HG03103 (cell line): ENCODE measurements at regions not wholly inside any gene's neighbourhood (a gene's known extent, or its start where the extent isn't known, plus 50 kb on each side); places are given as distances from the start of the nearest gene placed in this dataset.
"Not testable (repeated sequence)": the region's sequence is repeated elsewhere in the genome, so short reads cannot be mapped to it uniquely, and the experiment has no call there.

ENCODE experiments used
- ATAC-seq: cut with Tn5 transposase; IDR thresholded peaks from one replicate; pipeline ENCODE4 v1.9.1; 2021; ENCODE audit warnings: low read depth; ENCODE audit not compliant: unreplicated experiment

DNA sequence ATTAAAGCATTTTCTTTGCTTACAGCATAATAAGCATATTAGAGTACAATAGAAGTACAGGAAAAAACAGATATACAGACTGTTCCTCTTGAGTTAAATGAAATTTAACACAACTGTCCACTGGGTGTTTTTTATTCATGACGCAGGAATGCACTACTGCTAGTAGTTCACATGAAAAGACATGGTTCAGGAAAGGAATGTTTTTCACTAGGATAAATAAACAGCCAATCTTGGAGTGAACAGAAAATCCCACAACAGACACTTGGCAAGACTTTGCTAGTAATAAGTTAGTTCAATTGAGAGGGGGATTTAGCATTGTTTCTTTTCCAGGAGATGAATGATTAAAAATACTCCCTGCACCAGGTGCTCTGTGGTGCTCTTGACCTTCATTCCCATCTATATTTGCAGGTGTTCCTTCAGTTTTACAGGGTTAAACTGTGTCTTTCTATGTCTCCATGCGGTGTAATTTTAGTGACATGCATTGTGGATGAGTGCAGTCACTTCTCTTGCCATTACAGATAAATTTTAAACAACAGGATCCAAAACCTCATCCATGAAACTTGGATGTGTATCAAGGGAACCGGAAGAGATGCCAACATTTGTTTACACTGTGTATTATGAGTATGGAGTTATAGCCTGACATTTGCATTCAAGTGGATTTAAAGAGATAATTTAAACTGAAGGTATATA is 796.6 kb downstream of the DSC3 start:
- ATAC-seq: no peak

DNA sequence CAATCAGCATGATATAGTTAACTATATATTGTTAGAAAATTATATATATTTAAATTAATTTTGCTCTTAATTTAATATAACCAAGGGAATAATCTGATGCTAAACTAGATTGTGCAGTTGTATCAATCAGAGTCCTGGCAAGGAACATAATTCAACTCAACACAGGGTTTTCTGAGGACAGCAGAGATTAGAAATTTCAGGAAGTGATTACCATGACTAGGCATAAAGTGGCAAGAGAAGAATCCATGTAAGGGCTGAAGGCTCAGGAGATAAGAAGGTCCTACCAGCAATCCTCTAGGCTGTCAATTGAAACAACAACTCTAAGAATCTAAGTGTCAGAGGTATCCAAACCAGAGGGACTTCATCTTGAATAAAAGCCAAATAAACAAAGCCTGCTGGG is 807.8 kb downstream of the DSC3 start:
- no peak for ATAC-seq

DNA sequence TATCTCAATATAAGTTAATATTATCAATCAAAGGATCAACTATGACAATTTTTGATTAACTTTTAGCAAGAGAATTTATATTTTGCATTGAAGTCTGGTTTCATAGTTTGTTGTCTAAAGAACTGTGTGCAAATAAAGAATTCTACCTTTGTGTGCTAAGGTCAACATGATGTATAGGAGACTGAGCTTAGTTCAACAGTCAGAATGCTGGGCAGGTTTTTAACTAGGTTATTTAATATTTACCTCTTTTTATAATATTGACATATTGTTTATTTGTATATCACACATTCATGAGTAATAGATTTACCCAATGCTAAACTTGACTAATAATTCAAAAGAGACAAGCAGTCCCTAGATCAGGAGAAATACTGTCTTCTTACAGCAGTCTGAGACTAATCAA is 831.4 kb downstream of the DSC3 start:
- ATAC-seq: no peak

DNA sequence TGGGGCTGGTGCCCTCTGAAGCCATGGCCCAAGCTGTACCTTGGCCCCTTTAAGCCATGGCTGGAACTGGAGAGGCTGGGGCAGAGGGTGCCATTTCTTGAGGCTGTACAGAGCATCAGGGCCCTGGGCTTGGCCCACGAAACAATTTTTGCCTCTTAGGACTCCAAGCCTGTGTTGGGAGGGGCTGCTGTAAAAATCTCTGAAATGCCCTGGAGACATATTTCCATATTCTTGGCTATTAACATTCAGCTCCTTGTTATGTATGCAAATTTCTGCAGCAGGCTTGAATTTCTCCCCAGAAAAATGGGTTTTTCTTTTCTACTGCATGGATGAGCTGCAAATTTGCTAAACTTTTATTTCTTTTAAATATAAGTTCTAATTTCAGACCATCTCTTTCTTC is 834.0 kb downstream of the DSC3 start:
- no peak for ATAC-seq

DNA sequence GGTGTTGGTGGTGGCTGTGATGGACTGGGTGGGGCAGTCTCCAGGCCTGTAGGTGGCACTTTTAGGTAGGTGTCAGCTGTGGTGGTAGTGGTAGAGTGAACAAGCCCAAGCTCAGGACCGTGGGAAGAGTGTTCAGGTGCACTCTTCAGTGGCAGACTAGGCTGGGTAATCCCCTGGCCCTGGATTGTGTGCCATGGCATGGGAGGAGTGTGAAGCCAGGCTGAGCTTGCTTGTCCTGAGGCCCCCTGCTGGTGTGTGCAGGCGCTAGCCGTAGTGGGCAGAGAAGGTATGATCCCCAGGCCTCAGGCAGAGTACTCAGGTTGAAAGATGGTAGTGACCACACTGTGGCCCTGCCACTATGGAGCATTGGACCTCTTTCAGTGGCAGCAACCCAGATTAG is 850.3 kb downstream of the DSC3 start:
- ATAC-seq: no peak

DNA sequence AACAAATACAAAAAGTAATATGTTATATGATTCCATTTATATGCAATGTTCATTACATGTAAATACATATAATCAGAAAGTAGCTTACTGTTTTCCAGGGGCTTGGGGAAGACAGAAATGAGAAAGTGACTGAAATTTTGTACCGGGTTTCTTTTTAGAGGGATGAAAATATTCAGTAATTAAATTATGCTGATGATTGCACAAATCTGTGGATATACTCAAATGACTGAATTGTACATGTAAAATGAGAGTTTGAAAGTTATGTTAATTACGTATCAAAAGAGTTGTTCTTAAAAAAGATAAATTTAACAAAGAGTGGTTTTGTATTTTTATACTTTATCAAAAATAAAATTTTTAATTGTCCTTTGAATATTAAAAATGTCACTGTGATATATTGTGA is 856.3 kb downstream of the DSC3 start:
- no peak for ATAC-seq

DNA sequence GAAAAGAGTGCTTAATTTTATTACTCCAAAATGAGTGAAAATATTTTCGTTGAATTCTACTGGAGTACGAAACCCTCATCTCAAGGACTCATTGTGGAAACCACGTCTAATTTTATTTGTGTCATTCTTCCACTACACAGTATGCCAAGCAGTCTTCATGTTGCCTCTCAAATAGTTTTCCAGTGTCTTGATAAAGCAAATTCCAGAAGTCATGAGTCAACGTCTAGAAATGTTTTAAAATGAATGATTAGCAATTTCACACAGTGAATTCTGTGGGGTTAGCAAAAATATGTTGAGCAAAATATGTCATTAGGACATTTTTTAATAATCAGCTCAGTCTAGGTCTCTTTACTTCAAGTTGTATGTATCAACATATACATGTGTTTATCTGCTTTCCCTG is 865.5 kb downstream of the DSC3 start:
- ATAC-seq: no peak

DNA sequence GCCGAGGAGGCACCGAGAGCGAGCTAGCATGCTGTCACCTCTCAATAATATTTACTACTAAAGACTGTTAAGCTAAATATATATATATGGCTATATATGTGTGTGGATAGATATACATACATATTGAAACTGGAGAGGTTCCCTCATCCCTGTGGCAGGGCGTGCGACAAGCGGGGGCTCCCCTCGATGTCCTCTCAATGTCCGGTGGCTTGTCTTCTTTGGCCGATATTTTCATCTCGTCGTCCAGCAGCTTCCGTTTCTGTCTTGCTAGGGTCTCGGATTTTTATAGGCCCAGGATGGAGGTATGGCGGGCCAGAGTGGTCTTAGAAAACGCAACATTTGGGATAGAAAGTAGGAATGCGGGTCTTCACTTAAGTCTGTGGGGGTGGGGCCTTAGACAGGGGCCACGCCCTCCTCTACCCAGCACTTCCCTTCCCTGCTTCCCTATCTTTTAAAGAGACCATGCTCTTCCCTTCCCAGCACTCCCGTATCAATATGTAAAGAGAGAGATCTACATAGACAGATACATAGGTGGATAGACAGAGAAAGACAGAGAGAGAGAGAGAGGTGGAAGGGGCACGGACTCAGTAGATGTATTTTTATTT is 866.8 kb downstream of the DSC3 start:
- ATAC-seq: no peak

DNA sequence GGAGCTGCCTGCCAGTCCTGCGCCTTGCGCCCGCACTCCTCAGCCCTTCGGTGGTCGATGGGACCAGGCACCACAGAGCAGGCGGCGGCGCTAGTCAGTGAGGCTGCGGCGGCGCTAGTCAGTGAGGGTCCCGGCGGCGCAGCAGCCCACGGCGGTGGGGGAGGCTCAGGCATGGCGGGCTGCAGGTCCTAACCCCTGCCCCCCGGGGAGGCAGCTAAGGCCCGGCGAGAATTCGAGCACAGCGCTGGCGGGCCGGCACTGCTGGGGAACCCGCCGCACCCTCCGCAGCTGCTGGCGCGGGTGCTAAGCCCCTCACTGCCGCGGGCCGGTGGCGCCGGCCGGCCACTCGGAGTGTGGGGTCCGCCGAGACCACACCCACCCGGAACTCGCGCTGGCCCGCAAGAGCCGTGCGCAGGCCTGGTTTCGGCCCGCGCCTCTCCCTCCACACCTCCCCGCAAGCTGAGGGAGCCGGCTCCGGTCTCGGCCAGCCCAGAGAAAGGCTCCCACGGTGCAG is 867.4 kb downstream of the DSC3 start:
- ATAC-seq: no peak

DNA sequence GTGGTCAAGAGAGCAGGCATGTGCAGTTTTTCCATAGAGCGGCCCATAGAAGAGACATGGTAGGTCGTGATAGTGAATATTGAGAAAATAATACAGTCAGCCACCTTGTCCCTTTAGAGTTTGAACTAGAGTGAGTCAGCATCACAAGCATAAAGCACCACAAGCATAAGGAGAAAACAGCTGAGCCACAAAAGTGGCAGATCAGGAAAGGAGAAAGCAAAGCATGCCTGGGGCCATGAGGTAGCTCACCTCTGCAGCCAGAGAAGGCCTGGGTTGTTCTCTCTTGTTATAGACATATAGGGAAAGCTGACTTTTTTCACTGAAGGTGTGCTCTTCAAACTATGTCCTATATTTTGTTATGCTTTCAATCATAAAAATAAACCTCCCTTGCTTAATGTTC is 879.0 kb downstream of the DSC3 start:
- no peak for ATAC-seq

DNA sequence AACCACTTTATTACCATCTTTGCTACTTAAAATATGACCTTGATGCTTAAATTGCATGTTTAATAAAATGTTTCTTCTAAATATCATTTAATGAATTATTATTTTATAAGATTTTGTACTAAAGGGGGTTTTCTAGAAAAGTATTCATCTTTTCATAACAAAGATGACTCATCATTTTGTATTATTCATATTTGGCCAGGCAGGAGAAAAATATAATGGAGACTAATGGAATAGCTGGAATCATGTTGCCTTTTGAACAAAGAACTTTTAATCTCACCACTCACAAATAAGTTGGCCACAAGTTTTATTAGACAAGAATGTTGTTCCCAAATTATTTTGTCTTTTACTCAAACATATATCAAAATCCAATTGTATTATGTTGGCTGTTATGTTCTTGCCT is 882.4 kb downstream of the DSC3 start:
- ATAC-seq: no peak

DNA sequence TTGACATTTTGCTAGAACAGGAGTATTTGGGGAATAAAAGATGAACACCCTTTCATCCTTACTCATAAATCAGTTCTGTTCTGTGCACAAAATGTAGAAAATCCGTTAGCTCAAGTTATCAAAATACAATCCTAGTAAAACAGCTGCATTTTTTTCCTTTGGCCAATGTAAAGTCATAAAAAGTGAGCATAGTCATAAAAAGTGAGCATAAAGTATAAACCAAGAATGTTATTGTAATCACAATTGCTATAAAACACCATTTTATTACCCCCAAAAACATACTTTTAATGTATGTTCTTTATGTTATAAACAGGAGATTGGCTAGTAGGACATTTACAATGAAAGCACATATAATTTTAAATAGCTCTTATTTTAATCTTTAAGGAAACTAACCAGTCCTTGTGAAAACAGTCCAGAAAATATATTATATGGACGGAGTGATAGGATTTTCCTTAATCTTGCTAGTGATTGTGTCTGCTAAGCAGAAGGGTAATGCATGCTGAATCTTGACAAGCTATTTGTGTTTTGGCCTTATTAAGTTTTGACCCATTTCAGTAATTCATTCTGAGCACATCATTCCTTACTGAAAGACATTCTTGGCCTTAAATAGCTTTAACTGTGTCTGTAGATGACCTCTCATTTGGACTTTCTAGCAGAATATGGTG is 891.8 kb downstream of the DSC3 start:
- no peak for ATAC-seq

DNA sequence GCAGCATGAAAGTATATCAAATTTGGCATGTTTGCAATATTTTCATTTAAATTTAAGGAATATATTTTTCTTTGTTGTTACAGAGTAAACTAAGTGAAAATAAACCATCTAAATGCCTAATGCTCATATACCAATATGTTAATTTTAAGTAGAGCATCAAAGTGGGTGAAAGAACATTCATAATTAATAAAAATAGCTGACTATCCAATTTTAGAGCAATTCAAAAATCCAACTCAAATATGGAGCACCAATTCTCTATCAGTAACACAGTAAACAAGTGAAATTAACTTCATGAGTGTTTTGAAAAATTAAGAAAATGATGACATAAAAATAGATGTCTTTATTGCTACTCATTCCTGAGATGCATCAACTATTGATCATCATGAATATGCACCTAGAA is 893.0 kb downstream of the DSC3 start:
- ATAC-seq: no peak

DNA sequence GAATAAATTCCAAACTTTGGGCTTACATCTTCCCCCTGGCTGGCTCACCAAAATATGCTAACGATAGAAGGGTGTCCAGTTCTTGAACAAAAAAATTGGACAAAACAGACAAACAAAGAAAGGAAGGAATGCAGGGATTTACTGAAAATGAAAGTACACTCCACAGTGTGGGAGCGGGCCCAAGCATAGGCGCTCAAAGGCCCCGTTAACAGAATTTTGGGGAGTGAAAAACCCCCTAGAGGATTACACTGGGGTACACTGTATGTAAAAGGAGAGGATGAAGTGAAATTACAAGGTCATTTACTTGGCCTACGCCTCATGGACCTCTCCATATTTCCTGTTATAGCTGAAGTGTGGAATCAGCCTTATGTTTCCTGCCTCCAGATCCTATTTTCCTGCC is 899.7 kb downstream of the DSC3 start:
- no peak for ATAC-seq

DNA sequence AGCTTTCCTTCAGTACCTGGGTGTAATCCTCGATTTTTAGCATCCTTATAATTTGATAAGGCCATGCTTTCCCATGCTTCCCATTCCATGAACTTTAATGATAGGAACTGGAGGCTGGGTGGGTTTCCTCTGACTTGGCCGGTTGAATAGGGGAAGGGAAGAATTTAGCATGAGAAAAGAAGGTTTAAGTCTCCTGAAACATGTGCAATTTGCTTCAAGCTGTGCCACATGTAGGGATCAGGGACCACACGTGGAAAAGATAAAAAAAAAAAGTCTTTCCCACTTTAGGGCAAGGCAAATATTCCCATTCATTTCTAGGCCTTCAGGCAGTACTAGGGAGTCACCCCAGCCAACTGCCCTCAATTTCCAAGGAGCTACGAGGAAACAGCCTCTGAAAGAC is 900.3 kb downstream of the DSC3 start:
- no peak for ATAC-seq

DNA sequence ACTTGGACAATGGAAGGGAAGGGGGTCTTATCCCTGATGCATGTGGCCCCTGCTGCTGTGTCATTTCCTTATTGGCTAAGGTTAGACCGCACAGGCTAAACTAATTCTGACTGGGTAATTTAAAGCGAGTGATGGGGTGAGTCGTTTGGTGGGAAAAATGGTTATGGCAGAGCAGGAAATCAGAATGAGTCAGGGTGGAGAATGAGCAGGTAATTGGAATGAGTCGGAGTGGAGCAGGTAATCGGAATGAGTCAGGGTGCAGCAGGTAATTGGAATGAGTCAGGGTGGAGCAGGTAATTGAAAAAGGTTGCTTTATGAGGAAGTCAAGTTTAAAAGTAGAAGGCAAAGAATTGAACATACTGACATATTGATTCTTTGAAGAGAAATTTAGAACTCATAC is 901.0 kb downstream of the DSC3 start:
- ATAC-seq: not testable (repeated sequence)

DNA sequence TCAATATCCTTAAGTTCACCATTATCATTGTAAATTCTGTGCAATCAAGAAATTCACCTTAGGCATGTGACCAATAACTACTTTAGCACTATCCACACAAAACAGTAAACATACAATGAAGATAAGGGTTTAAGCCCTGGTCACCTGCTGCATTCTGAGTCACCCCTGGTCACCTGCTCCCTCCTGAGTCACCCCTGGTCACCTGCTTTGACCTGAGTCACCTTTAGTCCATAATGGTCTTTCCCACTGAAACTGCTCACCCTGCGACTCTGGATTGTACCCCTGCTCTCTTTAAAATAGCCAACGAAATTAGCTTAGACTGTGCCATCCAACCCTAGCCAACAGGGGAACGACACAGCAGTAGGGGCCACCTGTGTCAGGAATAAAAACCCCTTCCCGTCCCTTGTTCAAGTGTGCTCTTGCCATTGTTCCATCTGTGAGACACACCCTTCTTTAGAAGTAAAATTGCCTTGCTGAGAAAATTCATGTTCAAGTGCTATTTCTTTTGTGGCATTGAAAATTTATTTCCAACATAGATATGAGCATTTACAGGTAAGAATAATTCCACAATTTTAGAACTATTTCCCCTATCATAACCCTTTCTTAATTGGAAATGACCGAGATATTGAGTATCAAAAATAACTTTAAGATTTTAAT is 902.8 kb downstream of the DSC3 start:
- no peak for ATAC-seq

DNA sequence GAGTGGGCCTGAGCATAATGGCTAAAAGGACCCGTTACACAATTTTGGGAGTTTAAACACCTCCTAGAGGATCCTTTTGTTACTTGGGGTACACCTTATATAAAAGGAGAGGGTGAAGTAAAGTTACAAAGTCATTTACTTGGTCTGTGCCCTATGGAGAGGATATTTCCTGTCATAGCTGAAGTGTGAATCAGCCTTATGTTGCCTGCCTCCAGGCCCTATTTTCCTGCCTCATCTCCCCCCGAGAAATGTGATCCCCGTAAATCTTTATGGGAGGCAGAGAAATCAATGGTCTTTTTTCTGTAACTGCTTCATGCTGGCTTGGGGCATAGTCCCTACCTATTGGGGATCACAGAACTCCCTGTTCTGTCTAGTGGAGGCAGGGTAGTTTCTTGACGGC is 906.6 kb downstream of the DSC3 start:
- no peak for ATAC-seq

DNA sequence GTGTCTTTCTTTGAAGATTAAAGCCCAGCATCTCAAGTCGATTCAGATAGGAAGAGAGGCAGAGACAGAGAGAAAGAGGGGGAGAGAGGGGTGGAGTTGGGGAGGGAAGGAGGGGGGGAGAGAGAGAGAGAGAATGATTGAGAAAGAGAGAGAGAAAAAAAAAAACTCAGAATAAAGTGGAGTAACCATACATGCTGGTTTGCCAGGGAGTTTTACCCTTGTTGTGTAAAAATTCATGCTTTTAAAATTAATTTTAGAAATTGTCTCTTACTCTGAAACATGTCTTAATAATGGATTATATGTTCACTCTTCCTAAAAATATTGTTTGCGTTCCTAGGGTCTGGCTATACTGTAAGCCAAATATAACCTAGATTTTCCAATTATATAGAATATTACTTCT is 908.5 kb downstream of the DSC3 start:
- no peak for ATAC-seq

DNA sequence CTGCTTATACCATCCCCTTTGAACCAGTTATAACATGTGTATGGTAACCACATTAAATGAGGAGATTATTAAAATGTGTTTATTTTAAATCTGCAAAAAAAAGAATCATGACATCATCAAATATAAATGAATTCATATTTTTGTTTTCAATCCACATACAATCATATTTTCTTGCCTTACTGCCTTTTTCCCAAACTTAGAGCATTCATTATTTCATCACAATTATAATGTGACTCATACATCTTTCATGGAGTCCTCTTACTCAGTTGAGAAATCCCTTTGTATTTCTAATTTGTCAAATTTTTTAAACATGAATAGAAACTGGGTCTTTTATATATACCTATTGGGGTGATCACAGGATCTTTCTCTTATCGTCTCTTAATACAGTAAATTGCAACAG is 909.6 kb downstream of the DSC3 start:
- no peak for ATAC-seq

DNA sequence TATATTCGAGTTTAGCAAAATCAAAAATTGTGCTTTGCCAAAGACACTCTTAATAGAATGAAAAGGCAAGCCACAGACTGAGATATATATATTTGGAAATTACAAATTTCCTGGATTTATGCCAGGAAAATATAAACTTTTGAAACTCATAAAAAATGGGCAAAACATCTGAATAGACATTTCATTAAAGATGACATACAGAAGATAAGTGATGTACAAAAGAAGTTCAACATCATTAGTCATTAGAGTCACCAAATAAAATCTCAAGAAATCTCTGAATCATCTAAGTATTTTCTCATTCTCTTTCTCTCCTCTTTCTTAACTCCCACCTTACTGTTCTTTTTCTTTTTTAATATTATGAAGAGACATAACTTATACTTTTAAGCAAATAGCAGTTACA is 921.1 kb downstream of the DSC3 start:
- no peak for ATAC-seq

DNA sequence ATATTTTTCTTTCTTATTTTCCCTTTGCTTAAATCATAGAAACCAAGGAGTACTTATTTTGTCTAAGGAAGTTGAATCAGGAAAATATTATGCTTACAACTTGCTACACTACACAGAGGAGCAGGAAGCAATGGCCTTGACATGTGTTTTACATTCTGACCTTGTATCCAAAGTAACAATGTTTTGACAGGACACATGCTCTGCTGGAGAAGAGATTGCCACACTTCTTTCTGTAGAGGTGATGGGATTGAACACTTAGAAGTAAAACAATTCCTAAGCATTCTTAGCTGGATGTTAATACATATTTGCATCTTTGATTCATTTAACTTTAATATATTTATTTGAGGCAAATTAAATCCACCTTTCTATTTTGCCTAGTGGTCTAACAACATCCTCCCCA is 929.1 kb downstream of the DSC3 start:
- no peak for ATAC-seq
